Panc1 (cell line): ENCODE measurements at regions not wholly inside any gene's neighbourhood (a gene's known extent, or its start where the extent isn't known, plus 50 kb on each side); places are given as distances from the start of the nearest gene placed in this dataset.

Experiments
- CTCF ChIP-seq: fragments of 450-650 bp; IDR thresholded peaks from 2 replicates; pipeline ENCODE4 v1.5.1; 2017; ENCODE audit warnings: mild to moderate bottlenecking
- POLR2AphosphoS5 ChIP-seq: IDR thresholded peaks from 2 replicates; pipeline ENCODE4 v1.6.1; 2012; ENCODE audit warnings: mild to moderate bottlenecking, low read depth, low read length, moderate library complexity
- REST ChIP-seq, 2 experiments: IDR thresholded peaks; 2 replicates each; pipeline ENCODE4 v1.6.1; 2011 to 2012; ENCODE audit warnings: low read depth in 2 of 2, control low read depth in 1 of 2, low read length in 1 of 2, mild to moderate bottlenecking in 1 of 2, moderate library complexity in 1 of 2; ENCODE audit not compliant: insufficient read depth in 1 of 2

GRCh38 chr15:100722551-100723314 lies 120.3 kb downstream of the ASB7 start:
- no peak for TF ChIP-seq CTCF
- TF ChIP-seq POLR2AphosphoS5: no peak
- TF ChIP-seq REST (IDR thresholded peaks at IDR 0.05; ENCODE audit: insufficient read depth in 1 of 2, low read depth in 2 of 2, low read length in 1 of 2): no peak
